ENCODE measurements at regions not wholly inside any gene's neighbourhood (a gene's known extent, or its start where the extent isn't known, plus 50 kb on each side); places are given as distances from the start of the nearest gene placed in this dataset.

GRCh38 chr14:24693353-24693737 lies 59.4 kb upstream of the GZMB start:
- TF ChIP-seq, protein P1, sequence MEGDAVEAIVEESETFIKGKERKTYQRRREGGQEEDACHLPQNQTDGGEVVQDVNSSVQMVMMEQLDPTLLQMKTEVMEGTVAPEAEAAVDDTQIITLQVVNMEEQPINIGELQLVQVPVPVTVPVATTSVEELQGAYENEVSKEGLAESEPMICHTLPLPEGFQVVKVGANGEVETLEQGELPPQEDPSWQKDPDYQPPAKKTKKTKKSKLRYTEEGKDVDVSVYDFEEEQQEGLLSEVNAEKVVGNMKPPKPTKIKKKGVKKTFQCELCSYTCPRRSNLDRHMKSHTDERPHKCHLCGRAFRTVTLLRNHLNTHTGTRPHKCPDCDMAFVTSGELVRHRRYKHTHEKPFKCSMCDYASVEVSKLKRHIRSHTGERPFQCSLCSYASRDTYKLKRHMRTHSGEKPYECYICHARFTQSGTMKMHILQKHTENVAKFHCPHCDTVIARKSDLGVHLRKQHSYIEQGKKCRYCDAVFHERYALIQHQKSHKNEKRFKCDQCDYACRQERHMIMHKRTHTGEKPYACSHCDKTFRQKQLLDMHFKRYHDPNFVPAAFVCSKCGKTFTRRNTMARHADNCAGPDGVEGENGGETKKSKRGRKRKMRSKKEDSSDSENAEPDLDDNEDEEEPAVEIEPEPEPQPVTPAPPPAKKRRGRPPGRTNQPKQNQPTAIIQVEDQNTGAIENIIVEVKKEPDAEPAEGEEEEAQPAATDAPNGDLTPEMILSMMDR (IDR thresholded peaks at IDR 0.05; ENCODE audit: low read depth, low read length): no peak
- no peak for TF ChIP-seq POLR2A (IDR thresholded peaks at IDR 0.05; ENCODE audit: extremely low read depth, insufficient read length)
- no peak for TF ChIP-seq MYC (IDR thresholded peaks at IDR 0.05; ENCODE audit: low read depth, low read length)
- TF ChIP-seq MAX (IDR thresholded peaks at IDR 0.05; ENCODE audit: low read depth, low read length): no peak

All from NB4 (cell line).